SK-N-SH treated with all-trans-retinoic acid at 6 μM for 48 hours (cell line): ENCODE measurements at regions not wholly inside any gene's neighbourhood (a gene's known extent, or its start where the extent isn't known, plus 50 kb on each side); places are given as distances from the start of the nearest gene placed in this dataset.

Experiments used
- ATAC-seq: fragments of 200-7000 bp; cut with Tn5 transposase; 3 replicates; pipeline ENCODE4 v1.9.1; 2020; ENCODE audit warnings: mild to moderate bottlenecking, moderate library complexity
- ARNTL ChIP-seq: fragments of 450-650 bp; formaldehyde crosslinking; IDR thresholded peaks from 2 replicates; pipeline ENCODE4 v1.5.0; 2020; ENCODE audit warnings: low read depth, mild to moderate bottlenecking, moderate library complexity, borderline replicate concordance
- BACH2 ChIP-seq: fragments of 250-450 bp; sonication (Bioruptor Pico); IDR thresholded peaks from 2 replicates; pipeline ENCODE4 v1.9.0; 2021; ENCODE audit warnings: mild to moderate bottlenecking, borderline replicate concordance
- ESRRG ChIP-seq: fragments of 250-450 bp; sonication (Bioruptor Pico); IDR thresholded peaks from 2 replicates; pipeline ENCODE4 v1.6.1; 2021; ENCODE audit warnings: mild to moderate bottlenecking
- GLIS3 ChIP-seq: fragments of 250-450 bp; sonication (Bioruptor Pico); IDR thresholded peaks from 2 replicates; pipeline ENCODE4 v1.5.0; 2020; ENCODE audit warnings: mild to moderate bottlenecking, moderate library complexity
- ISL1 ChIP-seq: fragments of 250-450 bp; sonication (Bioruptor Pico); IDR thresholded peaks from 2 replicates; pipeline ENCODE4 v2.1.2; 2022; ENCODE audit warnings: mild to moderate bottlenecking, moderate library complexity
- OSR1 ChIP-seq: fragments of 250-450 bp; sonication (Bioruptor Pico); IDR thresholded peaks from 2 replicates; pipeline ENCODE4 v1.8.0; 2022; ENCODE audit warnings: moderate library complexity, mild to moderate bottlenecking, inconsistent platforms
- PPARA ChIP-seq: fragments of 250-450 bp; sonication (Bioruptor Pico); IDR thresholded peaks from 2 replicates; pipeline ENCODE4 v1.5.0; 2020; ENCODE audit warnings: mild to moderate bottlenecking, borderline replicate concordance
- RARB ChIP-seq: fragments of 250-450 bp; sonication (Bioruptor Pico); IDR thresholded peaks from 2 replicates; pipeline ENCODE4 v1.8.0; 2021; ENCODE audit warnings: mild to moderate bottlenecking, moderate library complexity
- SNAI2 ChIP-seq: fragments of 250-450 bp; sonication (Bioruptor Pico); IDR thresholded peaks from 2 replicates; pipeline ENCODE4 v1.5.0; 2020; ENCODE audit warnings: mild to moderate bottlenecking, moderate library complexity
- TCF4 ChIP-seq: fragments of 250-450 bp; sonication (Bioruptor Pico); IDR thresholded peaks from 2 replicates; pipeline ENCODE4 v1.8.0; 2021; ENCODE audit warnings: mild to moderate bottlenecking, moderate library complexity, borderline replicate concordance
- ZC3H10 ChIP-seq: fragments of 250-450 bp; sonication (Bioruptor Pico); IDR thresholded peaks from 2 replicates; pipeline ENCODE4 v1.5.1; 2021; ENCODE audit warnings: mild to moderate bottlenecking, moderate library complexity
- ZFP30 ChIP-seq: fragments of 450-650 bp; formaldehyde crosslinking; IDR thresholded peaks from 2 replicates; pipeline ENCODE4 v1.5.0; 2022; ENCODE audit warnings: mild to moderate bottlenecking, moderate library complexity
- ZNF565 ChIP-seq: fragments of 450-650 bp; formaldehyde crosslinking; conservative IDR thresholded peaks from 2 replicates; pipeline ENCODE4 v1.5.0; 2020; ENCODE audit warnings: low read depth, mild to moderate bottlenecking, moderate library complexity
- ZNF70 ChIP-seq: fragments of 450-650 bp; formaldehyde crosslinking; IDR thresholded peaks from 2 replicates; pipeline ENCODE4 v1.5.0; 2020; ENCODE audit warnings: mild to moderate bottlenecking, moderate library complexity
- ZNF8 ChIP-seq: fragments of 450-650 bp; formaldehyde crosslinking; IDR thresholded peaks from 2 replicates; pipeline ENCODE4 v1.5.0; 2020; ENCODE audit warnings: mild to moderate bottlenecking, moderate library complexity
- TF ChIP-seq, protein P1 (sequence below): fragments of 250-450 bp; sonication (Bioruptor Pico); IDR thresholded peaks from 2 replicates; pipeline ENCODE4 v1.8.0; 2020; ENCODE audit warnings: mild to moderate bottlenecking, moderate library complexity, borderline replicate concordance
- TF ChIP-seq, protein P2 (sequence below): fragments of 250-450 bp; sonication (Bioruptor Pico); IDR thresholded peaks from 2 replicates; pipeline ENCODE4 v1.5.1; 2021; ENCODE audit warnings: mild to moderate bottlenecking, moderate library complexity
- TF ChIP-seq, protein P3 (sequence below): fragments of 250-450 bp; sonication (Bioruptor Pico); IDR thresholded peaks from 2 replicates; pipeline ENCODE4 v1.5.0; 2020; ENCODE audit warnings: mild to moderate bottlenecking, moderate library complexity
- TF ChIP-seq, protein P4 (sequence below): fragments of 250-450 bp; sonication (Bioruptor Pico); IDR thresholded peaks from 2 replicates; pipeline ENCODE4 v1.8.0; 2021; ENCODE audit warnings: low read depth, mild to moderate bottlenecking, moderate library complexity, borderline replicate concordance

DNA sequence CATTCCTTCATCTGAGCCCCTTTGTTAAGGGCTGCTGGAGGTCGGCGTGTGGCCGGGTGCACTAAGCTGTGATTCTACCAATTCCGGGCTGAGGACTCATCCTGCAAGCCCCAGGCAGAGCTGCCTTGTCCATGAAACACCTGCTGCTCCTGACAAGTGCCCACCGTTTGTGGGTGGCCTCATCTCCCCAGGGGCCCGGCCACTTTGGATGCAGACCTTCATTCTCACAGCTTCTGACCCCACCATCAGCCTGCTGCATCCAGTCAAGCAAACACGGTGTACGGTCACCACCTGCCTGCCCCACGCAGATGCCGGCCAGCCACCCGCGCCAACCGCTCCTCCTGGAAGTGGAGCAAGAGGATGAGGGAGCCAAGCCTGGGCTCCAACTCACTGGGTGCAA lies 382.7 kb downstream of the THBS2 start:
- no peak for ATAC-seq
- TF ChIP-seq SNAI2 (CRISPR knock-in tag) (no peak), BACH2 (CRISPR knock-in tag) (no peak), ESRRG (no peak), ZNF8 (CRISPR knock-in tag) (no peak), ISL1 (CRISPR knock-in tag) (no peak), PPARA (no peak), OSR1 (CRISPR knock-in tag) (no peak), ZFP30 (CRISPR knock-in tag) (no peak), ARNTL (no peak), GLIS3 (no peak)
- TF ChIP-seq, protein P1, sequence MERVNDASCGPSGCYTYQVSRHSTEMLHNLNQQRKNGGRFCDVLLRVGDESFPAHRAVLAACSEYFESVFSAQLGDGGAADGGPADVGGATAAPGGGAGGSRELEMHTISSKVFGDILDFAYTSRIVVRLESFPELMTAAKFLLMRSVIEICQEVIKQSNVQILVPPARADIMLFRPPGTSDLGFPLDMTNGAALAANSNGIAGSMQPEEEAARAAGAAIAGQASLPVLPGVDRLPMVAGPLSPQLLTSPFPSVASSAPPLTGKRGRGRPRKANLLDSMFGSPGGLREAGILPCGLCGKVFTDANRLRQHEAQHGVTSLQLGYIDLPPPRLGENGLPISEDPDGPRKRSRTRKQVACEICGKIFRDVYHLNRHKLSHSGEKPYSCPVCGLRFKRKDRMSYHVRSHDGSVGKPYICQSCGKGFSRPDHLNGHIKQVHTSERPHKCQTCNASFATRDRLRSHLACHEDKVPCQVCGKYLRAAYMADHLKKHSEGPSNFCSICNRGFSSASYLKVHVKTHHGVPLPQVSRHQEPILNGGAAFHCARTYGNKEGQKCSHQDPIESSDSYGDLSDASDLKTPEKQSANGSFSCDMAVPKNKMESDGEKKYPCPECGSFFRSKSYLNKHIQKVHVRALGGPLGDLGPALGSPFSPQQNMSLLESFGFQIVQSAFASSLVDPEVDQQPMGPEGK (CRISPR knock-in tag): no peak
- TF ChIP-seq, protein P2, sequence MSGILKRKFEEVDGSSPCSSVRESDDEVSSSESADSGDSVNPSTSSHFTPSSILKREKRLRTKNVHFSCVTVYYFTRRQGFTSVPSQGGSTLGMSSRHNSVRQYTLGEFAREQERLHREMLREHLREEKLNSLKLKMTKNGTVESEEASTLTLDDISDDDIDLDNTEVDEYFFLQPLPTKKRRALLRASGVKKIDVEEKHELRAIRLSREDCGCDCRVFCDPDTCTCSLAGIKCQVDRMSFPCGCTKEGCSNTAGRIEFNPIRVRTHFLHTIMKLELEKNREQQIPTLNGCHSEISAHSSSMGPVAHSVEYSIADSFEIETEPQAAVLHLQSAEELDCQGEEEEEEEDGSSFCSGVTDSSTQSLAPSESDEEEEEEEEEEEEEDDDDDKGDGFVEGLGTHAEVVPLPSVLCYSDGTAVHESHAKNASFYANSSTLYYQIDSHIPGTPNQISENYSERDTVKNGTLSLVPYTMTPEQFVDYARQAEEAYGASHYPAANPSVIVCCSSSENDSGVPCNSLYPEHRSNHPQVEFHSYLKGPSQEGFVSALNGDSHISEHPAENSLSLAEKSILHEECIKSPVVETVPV (CRISPR knock-in tag): no peak

DNA sequence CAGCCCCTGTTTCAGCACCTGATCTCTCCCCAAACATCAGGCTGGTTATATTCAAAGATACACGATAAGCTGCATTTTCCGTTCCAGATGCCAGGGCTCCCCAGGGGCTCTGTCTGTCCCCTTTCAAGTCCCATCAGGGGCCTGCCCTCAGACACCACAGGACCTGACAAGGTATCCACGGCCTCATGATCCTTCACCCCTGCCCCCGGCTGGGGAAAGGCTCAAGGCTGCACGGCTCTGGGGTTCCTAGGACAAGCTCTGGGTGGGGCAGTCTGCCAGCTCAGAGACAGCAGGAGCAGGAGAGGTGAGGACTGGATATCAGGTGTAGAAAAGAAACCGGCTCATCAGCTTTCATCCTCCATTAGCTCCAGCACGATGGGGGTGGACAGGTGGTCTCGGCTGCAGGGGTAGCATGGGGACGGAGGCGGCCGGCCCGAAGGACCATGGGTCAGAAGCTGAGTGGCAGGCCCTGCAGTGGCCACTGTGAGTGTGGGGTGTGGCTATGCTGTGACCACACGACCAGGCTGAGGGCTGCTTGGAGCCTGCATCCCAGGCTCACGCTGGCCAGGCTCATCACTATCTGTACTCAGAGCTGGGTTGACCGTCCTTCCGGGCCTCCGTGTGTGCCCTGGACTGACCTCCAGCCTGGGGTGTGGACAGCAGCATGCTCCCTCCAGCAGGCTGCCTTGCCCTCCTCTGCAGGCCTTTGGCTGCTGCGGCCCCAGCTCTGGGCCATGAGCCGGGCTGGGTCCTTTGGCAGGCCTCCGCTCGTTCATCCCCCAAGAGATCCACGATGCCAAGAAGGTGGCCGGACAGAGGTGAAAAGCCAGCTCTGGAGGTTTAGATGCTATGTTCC lies 386.2 kb downstream of the THBS2 start:
- no peak for ATAC-seq

More for the DNA sequence above, 386.2 kb downstream of the THBS2 start:
- no peak for TF ChIP-seq PPARA
- no peak for TF ChIP-seq ISL1 (CRISPR knock-in tag)
- no peak for TF ChIP-seq ZNF8 (CRISPR knock-in tag)
- no peak for TF ChIP-seq ESRRG
- no peak for TF ChIP-seq SNAI2 (CRISPR knock-in tag)
- no peak for TF ChIP-seq OSR1 (CRISPR knock-in tag)
- no peak for TF ChIP-seq RARB
- TF ChIP-seq ZC3H10 (CRISPR knock-in tag): no peak
- TF ChIP-seq GLIS3: no peak
- no peak for TF ChIP-seq ARNTL
- no peak for TF ChIP-seq ZNF70 (CRISPR knock-in tag)
- TF ChIP-seq ZFP30 (CRISPR knock-in tag): no peak
- no peak for TF ChIP-seq ZNF565 (CRISPR knock-in tag)
- TF ChIP-seq, protein P3, sequence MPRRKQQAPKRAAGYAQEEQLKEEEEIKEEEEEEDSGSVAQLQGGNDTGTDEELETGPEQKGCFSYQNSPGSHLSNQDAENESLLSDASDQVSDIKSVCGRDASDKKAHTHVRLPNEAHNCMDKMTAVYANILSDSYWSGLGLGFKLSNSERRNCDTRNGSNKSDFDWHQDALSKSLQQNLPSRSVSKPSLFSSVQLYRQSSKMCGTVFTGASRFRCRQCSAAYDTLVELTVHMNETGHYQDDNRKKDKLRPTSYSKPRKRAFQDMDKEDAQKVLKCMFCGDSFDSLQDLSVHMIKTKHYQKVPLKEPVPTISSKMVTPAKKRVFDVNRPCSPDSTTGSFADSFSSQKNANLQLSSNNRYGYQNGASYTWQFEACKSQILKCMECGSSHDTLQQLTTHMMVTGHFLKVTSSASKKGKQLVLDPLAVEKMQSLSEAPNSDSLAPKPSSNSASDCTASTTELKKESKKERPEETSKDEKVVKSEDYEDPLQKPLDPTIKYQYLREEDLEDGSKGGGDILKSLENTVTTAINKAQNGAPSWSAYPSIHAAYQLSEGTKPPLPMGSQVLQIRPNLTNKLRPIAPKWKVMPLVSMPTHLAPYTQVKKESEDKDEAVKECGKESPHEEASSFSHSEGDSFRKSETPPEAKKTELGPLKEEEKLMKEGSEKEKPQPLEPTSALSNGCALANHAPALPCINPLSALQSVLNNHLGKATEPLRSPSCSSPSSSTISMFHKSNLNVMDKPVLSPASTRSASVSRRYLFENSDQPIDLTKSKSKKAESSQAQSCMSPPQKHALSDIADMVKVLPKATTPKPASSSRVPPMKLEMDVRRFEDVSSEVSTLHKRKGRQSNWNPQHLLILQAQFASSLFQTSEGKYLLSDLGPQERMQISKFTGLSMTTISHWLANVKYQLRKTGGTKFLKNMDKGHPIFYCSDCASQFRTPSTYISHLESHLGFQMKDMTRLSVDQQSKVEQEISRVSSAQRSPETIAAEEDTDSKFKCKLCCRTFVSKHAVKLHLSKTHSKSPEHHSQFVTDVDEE (CRISPR knock-in tag): no peak
- TF ChIP-seq, protein P4, sequence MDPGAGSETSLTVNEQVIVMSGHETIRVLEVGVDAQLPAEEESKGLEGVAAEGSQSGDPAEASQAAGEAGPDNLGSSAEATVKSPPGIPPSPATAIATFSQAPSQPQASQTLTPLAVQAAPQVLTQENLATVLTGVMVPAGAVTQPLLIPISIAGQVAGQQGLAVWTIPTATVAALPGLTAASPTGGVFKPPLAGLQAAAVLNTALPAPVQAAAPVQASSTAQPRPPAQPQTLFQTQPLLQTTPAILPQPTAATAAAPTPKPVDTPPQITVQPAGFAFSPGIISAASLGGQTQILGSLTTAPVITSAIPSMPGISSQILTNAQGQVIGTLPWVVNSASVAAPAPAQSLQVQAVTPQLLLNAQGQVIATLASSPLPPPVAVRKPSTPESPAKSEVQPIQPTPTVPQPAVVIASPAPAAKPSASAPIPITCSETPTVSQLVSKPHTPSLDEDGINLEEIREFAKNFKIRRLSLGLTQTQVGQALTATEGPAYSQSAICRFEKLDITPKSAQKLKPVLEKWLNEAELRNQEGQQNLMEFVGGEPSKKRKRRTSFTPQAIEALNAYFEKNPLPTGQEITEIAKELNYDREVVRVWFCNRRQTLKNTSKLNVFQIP: no peak
- no peak for TF ChIP-seq BACH2 (CRISPR knock-in tag)
- no peak for TF ChIP-seq TCF4 (CRISPR knock-in tag)
- TF ChIP-seq, protein P2 (CRISPR knock-in tag): no peak
